GM04504 (cell line): ENCODE measurements at regions not wholly inside any gene's neighbourhood (a gene's known extent, or its start where the extent isn't known, plus 50 kb on each side); places are given as distances from the start of the nearest gene placed in this dataset.
"Not testable (repeated sequence)": the region's sequence is repeated elsewhere in the genome, so short reads cannot be mapped to it uniquely, and the experiment has no call there.

Source experiments
- DNase-seq: peaks from one replicate; pipeline ENCODE4 v3.0.0-alpha.2; 2012; ENCODE audit warnings: low read depth

DNA sequence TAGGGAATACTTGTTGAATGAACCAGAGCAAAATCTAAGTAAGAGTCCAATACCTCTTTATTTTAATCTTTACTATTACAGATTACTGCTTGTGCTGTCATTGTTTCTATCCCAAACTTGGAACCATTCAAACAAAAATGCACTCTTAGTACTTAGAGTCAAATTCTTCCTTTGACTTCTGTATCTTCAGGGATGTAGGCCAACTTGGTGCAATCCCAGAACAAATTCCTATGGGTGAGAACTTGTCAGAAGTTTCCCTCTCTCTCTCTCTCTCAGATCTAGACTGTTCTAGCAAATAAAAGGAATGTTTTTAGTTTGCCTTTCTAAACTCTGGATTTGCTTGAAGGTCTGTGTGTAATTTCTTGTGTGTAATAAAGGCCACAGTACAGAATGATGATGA, 329.0 kb upstream of the TMTC4 start:
- DNase-seq = no peak

DNA sequence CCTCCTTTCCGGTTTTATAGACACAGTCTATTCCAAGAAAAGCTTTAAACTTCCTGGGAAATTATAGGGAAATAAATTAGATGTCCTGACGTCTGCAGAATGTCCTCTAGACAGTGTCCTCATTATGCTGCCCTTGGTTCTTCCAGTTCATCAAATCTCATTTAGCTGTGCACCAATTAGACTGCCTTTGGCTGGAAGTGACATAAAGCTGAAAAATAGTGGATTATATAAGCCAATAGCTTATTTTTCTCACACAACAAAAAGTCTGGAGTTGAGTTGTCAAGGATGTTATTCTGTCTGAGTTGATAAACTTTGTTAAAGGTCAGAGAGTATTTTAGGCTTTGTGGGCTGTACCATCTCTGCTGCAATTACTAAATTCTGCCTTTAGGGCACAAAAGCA, 314.8 kb upstream of the TMTC4 start:
- no peak for DNase-seq

DNA sequence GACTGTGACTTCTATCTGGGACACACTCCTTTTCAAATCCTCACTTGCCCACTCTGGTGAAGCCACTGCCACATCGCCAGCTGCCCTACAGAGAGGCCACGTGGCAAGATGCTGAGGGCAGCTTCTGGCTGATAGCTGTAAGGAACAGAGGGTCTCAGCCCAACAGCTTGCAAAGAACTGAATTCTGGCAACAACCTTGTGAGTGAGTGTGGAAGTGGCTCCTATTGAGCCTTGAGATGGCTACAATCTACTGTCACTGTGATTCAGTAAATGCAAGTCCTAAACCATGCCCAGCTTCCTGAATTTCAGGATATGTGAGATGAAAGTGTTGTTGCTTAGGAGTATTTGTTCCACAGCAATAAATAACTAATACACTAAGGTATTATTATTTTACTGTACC, 314.3 kb upstream of the TMTC4 start:
- no peak for DNase-seq

- DNase-seq = peak; percentile 1
Measured at GRCh38 chr13:100987948-100988347, 313.4 kb upstream of the TMTC4 start.

GRCh38 chr13:100986571-100986970, 312.0 kb upstream of the TMTC4 start:
- no peak for DNase-seq

DNA sequence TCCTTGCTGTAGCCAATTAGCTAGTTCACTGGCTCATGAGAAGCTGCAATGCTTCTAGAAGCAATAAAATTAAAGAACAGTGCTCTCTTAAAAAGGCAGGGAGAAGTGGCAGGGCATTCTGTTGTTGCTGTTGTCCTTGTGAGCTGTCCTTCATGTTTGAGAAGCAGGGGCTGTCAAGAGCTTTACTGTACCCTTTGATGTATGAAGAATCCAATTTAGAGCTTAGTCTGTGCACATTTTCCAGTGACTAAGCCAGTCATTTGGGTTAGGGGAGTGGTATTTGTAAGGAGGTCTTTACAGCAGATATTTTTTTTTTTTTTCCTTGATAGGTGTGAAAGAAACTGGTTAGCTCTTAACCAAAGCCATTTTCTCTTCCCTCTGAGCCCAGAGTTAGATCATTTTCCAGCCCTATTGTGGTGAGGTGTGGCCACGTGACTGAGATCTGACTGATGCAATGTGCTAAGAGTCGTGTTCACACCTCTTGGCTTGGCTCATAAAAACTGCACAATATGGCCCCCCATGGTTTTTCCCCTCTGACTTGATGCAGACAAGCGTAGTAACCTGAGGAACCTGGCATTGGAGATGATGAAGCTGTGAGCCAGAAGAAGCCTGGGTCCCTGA, 309.6 kb upstream of the TMTC4 start:
- no peak for DNase-seq

GRCh38 chr13:100983111-100983510, 308.5 kb upstream of the TMTC4 start:
- no peak for DNase-seq

DNA sequence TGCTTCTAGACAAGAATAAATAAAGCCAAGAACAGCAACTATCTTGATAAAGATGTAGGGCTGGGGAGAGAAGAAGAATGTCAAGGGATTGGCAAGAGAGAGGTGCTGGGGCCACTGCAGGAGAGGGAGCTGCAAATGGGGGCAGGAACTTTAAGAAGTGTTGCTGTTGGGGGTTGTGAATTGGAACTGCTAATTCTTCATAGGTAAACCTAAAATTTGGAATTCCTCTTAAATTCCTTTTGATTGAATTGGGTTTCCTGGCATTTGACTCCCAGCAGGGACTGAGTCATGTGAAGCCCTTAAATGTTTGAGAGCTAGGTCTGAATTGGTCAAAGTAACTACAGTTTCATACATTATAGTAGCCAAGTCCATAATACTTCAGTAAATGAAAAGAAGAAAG, 305.6 kb upstream of the TMTC4 start:
- no peak for DNase-seq

GRCh38 chr13:100977841-100978240, 303.2 kb upstream of the TMTC4 start:
- DNase-seq = no peak

- no peak for DNase-seq
Measured at GRCh38 chr13:100976993-100977392, 302.4 kb upstream of the TMTC4 start.

GRCh38 chr13:100975666-100976065, 301.1 kb upstream of the TMTC4 start:
- not testable (repeated sequence) for DNase-seq

DNA sequence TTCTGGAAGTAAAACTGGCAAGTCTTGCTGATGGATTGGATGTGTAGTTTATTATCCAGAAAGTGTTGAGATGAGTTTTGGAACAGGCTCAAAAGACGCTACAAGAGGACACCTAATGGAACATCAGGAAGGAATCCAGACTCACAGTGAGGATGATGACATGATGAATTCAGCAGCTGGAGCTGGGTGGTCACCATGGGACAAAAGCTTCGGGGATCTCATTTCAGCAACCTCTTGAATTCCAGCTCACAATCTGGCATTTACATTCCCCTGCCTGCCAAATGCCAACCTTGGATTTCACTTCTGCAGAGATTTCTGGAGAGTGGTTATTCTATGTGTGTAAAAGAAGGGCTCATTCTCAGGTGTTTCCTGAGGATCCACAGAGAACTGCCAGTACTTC, 288.0 kb upstream of the TMTC4 start:
- no peak for DNase-seq

- DNase-seq = no peak
Measured at GRCh38 chr13:100961186-100961585, 286.6 kb upstream of the TMTC4 start.

- no peak for DNase-seq
Measured at GRCh38 chr13:100958831-100959230, 284.2 kb upstream of the TMTC4 start.

- no peak for DNase-seq
Measured at GRCh38 chr13:100957741-100958140, 283.1 kb upstream of the TMTC4 start.

DNA sequence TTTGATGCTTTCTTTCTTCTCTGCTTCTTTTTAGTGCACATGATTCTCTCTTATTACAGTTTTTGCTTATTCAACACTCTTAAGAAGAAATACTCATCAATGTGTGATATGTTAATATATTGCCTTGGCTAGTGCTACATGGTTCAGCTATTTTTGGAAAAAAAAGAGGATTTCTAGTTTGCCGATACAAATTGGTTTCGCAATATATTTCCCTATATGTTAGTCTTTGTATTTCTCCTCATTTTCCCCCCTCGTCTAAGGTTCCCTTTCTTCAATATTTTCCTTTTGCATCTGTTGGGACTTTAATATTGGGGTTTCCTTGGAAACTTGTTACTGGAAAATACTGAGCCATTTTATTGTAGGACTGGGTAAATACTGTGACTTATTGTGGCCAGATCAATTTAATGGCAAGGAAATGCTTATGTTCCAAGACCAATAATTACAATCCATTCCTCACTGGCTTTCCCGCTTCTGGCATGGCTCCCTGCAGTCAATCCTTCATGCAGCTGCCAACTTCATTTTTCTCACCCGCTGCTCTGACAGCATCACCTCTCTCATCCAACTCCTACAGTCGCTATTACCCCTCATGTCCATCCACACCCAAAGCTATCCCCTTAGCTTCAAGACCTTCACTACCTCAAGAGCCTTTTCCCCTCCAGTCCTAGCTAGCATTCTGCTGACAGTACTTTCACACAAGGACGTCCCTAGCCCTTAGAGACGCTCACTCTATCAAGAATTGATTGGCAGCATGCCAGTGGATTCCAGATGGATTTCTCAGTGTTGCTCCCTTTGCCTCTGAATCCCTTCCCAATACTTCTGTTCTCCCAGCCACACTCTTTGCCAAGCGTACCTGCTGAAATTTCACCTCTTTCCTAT, 280.1 kb upstream of the TMTC4 start:
- no peak for DNase-seq

GRCh38 chr13:100951016-100951415, 276.4 kb upstream of the TMTC4 start:
- no peak for DNase-seq

- DNase-seq = not testable (repeated sequence)
Measured at GRCh38 chr13:100948937-100949336, 274.3 kb upstream of the TMTC4 start.

GRCh38 chr13:100946588-100946987, 272.0 kb upstream of the TMTC4 start:
- no peak for DNase-seq

DNA sequence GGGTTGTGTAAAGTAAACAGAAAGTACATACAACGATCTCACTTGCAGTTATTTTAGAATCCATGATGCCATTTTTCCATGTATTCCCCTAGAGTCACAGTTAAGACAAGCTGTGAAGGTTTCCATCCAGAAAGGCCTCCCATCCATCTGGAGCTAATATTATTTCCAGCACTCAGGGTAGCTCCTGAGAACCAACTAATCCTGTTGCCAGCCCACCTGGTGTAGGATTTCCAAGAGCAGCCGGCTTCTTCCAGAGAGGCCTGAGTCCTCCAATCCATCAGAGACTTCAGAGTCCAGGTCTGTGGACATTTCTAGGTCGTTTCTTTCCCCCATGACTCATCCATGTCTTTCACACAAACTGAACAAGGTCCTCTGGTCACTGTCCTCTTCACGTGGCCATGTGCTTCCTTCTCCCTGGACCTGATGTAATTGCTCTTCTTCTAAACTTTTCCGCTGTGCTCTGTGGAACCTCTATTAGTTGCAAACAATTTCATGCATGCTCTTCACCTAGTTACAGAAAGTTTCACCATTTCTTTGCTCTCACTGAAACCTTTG, 270.3 kb upstream of the TMTC4 start:
- DNase-seq = no peak

DNA sequence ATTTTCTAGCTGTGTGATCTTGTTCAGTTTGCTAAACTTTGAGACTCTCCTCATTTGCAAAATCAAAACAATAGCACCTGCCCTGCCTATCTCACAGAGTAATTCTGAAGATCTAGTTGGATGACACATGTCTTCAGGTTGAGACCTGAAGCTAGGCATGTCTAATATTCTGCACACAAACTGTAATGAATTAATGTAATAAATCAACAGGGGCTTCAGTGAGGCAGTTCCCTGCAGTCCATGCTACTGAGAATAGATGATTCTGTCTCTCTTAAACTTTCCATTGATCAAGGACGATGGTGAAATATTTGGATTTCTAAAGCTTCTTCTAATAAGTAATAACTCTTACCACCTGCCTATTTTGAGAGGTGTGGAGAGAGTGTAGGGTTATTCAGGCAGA, 268.1 kb upstream of the TMTC4 start:
- no peak for DNase-seq

GRCh38 chr13:100941377-100942368, 267.1 kb upstream of the TMTC4 start:
- DNase-seq = no peak
